ENCODE measurements at regions not wholly inside any gene's neighbourhood (a gene's known extent, or its start where the extent isn't known, plus 50 kb on each side); places are given as distances from the start of the nearest gene placed in this dataset.

DNA sequence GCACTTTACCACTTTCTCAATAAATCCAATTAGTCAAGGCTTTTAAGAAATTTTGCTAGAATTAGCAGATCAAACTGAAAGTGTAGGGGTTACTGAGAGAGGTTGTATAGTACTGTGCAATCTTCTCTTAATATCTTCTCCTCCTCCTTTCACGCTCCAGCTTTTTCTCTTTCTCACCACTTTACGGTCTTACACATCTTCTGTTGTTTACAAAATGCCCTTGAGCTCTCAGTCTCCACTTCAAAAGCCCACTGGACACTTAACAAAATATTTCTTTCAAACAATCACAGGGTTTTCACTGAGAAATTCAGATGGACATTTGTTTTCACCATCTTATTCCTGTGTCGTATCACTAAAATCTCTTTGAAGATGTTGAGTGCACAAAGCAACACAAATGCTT is 678.2 kb downstream of the ADGRL2 start:
- no peak for TF ChIP-seq POLR2A (IDR thresholded peaks at IDR 0.05)
- TF ChIP-seq, protein P1, sequence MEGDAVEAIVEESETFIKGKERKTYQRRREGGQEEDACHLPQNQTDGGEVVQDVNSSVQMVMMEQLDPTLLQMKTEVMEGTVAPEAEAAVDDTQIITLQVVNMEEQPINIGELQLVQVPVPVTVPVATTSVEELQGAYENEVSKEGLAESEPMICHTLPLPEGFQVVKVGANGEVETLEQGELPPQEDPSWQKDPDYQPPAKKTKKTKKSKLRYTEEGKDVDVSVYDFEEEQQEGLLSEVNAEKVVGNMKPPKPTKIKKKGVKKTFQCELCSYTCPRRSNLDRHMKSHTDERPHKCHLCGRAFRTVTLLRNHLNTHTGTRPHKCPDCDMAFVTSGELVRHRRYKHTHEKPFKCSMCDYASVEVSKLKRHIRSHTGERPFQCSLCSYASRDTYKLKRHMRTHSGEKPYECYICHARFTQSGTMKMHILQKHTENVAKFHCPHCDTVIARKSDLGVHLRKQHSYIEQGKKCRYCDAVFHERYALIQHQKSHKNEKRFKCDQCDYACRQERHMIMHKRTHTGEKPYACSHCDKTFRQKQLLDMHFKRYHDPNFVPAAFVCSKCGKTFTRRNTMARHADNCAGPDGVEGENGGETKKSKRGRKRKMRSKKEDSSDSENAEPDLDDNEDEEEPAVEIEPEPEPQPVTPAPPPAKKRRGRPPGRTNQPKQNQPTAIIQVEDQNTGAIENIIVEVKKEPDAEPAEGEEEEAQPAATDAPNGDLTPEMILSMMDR (IDR thresholded peaks at IDR 0.05): no peak
- Histone ChIP-seq H3K4me1 (replicated peaks in 1 of 2) (no peaks in the 10 kb centered on the region), H3K27ac (no peak overlapping the region), H3K4me3 (no peak overlapping the region), H3K36me3 (replicated peaks in 1 of 2) (no peaks in the 10 kb centered on the region), H3K27me3 (no peaks in the 10 kb centered on the region), H3K9me3 (replicated peaks in 1 of 3) (no peaks in the 10 kb centered on the region)
- intact Hi-C loops (cut with DNase I): no loop called here
- no peak for DNase-seq
- WGBS, 4 donors: 86 to 92% (median 88%) methylated on average over 3 of the region's 3 CpGs

DNA sequence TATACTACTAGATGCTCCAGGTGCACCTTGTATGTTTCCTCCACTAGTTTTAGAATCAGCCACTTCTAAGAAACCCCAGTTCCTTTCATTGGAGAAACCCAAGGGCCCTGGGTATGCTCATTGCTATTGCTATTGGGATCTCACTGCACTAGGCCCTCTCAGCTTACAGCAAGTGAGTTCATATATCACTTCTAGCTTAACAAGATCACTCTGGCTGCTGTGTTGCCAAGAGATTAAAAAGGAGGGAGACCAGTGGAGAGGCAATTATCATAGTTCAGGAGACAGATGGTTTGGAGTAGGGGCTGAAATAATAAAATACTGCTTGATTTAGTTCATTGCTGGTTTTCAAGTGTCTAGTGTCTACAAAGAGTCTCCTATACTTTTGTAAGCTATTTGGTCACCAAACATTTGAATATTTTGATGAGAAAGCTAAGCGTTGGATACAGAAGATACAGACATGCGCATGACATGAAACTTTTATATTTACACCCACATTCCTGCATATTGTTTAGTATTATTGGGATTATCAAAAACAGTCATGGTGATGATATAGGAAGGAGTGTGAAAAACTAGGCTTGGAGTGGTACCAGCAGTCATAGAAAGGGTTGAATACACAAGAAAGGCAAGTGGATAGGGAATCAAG is 671.9 kb downstream of the ADGRL2 start:
- Histone ChIP-seq H3K4me3 (no peak overlapping the region), H3K36me3 (replicated peaks in 1 of 2) (no peaks in the 10 kb centered on the region), H3K9me3 (replicated peaks in 1 of 3) (no peaks in the 10 kb centered on the region), H3K27ac (no peak overlapping the region), H3K4me1 (replicated peaks in 1 of 2) (no peaks in the 10 kb centered on the region), H3K27me3 (no peaks in the 10 kb centered on the region)
- 90 to 96% (median 92%) methylated on average over 2 of the region's 2 CpGs for WGBS, 4 donors
- TF ChIP-seq, protein P1 (IDR thresholded peaks at IDR 0.05): no peak
- no peak for TF ChIP-seq POLR2A (IDR thresholded peaks at IDR 0.05)
- DNase-seq: no peak
- intact Hi-C loops (cut with DNase I): no loop called here

DNA sequence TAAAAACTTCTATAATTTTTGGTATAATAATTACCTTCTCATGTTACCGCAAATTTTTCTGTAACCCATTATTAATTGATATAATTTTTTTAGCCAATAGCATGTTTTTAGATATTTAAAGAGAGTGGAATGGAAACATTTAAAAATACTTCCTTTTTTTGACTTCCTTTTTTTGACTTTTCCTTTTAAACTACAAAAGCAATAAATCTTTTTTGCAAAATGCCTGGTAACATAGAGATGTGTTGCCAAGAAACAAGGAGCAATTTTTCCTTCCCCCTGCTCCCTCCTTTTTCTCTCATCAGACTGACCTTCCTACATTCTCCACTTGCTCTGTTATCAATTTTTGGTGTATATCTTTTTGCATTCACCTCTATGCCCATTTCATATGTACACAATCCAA is 666.2 kb downstream of the ADGRL2 start:
- no peak overlapping the region for H3K27ac ChIP-seq
- no peak overlapping the region for H3K4me3 ChIP-seq
- no peaks in the 10 kb centered on the region for H3K27me3 ChIP-seq
- intact Hi-C loops (cut with DNase I): no loop called here
- no peaks in the 10 kb centered on the region for H3K4me1 ChIP-seq (replicated peaks in 1 of 2)
- no peaks in the 10 kb centered on the region for H3K36me3 ChIP-seq (replicated peaks in 1 of 2)
- no peaks in the 10 kb centered on the region for H3K9me3 ChIP-seq (replicated peaks in 1 of 3)
- TF ChIP-seq, protein P1 (IDR thresholded peaks at IDR 0.05): no peak
- no peak for TF ChIP-seq POLR2A (IDR thresholded peaks at IDR 0.05)
- no peak for DNase-seq
- WGBS, 4 donors: 72 to 80% (median 78%) methylated on average over 1 of the region's 1 CpG

DNA sequence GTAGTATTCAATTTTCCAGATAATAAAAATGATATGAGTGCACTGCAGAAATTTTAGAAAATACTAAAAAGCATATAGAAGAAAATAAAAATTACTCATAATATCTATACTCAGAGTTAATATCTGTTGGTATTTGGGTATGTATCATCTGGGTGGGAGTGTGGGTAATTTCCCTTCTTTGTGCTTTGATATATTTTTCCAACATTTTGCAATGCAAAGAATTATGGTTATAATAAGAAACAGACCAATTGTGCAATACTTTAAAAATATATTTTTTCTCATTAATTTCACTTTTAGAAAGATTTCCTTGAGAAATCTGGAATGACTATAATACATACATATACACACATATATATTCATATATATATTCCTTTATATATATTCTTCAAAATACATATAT is 665.7 kb downstream of the ADGRL2 start:
- TF ChIP-seq, protein P1 (IDR thresholded peaks at IDR 0.05): no peak
- no peak for TF ChIP-seq POLR2A (IDR thresholded peaks at IDR 0.05)
- DNase-seq: no peak
- Histone ChIP-seq H3K4me3 (no peak overlapping the region), H3K9me3 (replicated peaks in 1 of 3) (no peaks in the 10 kb centered on the region), H3K36me3 (replicated peaks in 1 of 2) (no peaks in the 10 kb centered on the region), H3K27ac (no peak overlapping the region), H3K27me3 (no peaks in the 10 kb centered on the region), H3K4me1 (replicated peaks in 1 of 2) (no peaks in the 10 kb centered on the region)
- intact Hi-C loops (cut with DNase I): no loop called here

Measured in adrenal gland (tissue), 9 donors.